ENCODE measurements at regions not wholly inside any gene's neighbourhood (a gene's known extent, or its start where the extent isn't known, plus 50 kb on each side); places are given as distances from the start of the nearest gene placed in this dataset.
"Not testable (repeated sequence)": the region's sequence is repeated elsewhere in the genome, so short reads cannot be mapped to it uniquely, and the experiment has no call there.

GRCh38 chr6:134557509-134557908, 239.6 kb upstream of the SGK1 start:
- DNase-seq (ENCODE audit: low spot score) = no peak

DNA sequence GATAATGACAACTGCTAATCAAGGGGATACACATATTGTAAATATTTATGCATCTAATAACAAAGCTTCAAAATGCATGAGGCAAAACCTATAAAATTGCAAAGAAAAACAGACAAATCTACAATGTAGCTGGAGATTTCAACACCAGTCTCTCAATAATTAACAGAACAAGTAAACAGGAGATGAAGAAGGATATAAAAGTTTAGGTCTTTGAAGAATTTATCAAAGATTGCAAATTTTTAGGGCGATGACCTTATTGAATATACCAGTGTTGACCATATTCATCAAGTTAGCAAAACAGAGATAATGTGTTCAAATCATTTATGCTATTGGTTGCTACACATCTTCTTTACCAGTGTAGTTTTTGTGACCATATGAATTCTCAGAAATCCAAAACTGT, 237.8 kb upstream of the SGK1 start:
- DNase-seq (ENCODE audit: low spot score) = no peak

DNA sequence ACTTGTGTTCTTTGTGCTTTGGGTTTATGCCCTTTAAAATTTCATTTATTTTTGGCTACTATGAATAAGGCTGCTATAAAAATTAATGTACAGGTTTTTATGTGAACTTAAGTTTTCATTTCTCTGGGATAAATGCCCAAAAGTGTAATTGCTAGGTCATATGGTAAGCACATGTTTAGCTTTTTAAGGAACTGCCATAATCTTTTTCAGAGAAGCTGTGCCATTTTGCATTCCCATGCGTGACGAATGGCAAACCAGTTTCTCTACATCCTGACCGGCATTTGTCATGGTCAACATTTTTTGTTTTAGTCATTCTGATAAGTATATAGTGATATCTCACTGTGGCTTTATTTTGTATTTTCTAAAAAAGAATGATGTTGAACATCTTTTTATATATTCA, 236.0 kb upstream of the SGK1 start:
- no peak for DNase-seq (ENCODE audit: low spot score)

DNA sequence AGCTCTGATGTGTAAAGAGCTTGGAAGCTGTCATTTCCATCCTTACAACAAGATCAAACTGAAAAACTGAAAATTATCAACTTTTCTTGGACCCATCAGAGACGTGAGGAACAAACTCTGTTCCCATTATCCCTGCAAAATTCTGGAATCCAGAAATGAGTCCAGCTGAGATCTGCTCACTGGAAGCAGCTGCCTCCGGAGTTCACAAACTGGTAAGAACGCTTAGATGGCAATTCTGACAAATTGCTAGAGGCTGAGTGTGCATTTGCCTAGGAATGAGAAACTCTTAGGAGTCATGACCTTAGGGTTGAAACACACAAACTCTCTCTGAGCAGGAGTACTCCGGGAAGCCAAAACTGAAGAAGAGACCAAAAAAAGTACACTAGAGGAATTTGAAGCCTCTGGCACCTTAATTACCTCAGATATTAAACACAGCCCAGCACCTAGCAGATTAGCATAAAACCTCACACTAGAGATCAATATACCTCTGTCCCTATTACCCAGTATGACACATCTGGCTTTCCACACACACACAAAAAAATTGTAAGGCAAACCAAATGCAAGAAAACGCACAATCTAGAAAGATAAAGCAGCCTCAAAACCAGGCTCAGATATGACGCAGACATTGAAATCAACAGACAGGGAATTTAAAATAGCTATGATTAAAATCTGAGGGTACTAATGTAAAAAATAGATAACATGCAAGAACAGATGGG, 233.5 kb upstream of the SGK1 start:
- no peak for DNase-seq (ENCODE audit: low spot score)

GRCh38 chr6:134550604-134551003, 232.7 kb upstream of the SGK1 start:
- DNase-seq (ENCODE audit: low spot score) = no peak

- no peak for DNase-seq (ENCODE audit: low spot score)
Observed at GRCh38 chr6:134549854-134550253, 231.9 kb upstream of the SGK1 start.

GRCh38 chr6:134546962-134547645, 229.2 kb upstream of the SGK1 start:
- DNase-seq (ENCODE audit: low spot score) = no peak

- DNase-seq (ENCODE audit: low spot score) = no peak
Observed at GRCh38 chr6:134544737-134545136, 226.8 kb upstream of the SGK1 start.

GRCh38 chr6:134543128-134543527, 225.2 kb upstream of the SGK1 start:
- DNase-seq (ENCODE audit: low spot score) = no peak

- no peak for DNase-seq (ENCODE audit: low spot score)
Observed at GRCh38 chr6:134541001-134541400, 223.1 kb upstream of the SGK1 start.

GRCh38 chr6:134539865-134540323, 222.0 kb upstream of the SGK1 start:
- DNase-seq (ENCODE audit: low spot score) = peak; percentile 46

DNA sequence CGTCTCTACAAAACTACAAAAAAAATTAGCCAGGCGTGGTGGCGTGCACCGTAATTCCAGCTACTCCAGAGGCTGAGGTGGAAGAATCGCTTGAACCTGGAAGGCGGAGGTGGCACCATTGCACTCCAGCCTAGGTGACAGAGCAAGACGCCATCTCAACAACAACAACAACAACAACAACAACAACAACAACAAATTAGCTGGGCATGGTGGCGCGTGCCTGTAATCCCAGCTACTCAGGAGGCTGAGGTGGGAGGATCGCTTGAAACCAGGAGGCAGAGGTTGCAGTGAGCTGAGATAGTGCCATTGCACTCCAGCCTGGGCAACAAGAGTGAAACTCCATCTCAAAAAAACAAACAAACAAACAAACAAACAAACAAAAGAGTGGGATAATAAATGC, 219.9 kb upstream of the SGK1 start:
- DNase-seq (ENCODE audit: low spot score) = not testable (repeated sequence)

DNA sequence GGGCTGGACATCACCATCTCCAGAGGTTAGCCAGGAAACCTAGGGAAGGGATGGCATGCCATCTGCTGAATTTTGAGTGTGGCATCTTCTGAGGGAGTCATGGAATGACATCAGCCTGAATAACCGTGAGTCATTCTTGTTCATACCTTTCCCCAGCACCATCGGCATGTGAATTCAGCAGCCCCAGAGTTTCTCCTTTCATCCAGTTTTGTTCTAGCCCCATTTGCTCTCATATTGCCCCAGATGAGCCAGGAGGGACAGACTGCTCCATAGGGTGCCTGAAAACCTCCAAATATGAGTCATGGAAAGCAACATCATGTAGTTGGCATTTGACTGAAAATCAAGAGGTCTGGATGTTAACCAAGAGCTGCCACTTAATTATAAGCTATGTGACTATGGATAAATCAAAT, 219.2 kb upstream of the SGK1 start:
- DNase-seq (ENCODE audit: low spot score) = no peak

DNA sequence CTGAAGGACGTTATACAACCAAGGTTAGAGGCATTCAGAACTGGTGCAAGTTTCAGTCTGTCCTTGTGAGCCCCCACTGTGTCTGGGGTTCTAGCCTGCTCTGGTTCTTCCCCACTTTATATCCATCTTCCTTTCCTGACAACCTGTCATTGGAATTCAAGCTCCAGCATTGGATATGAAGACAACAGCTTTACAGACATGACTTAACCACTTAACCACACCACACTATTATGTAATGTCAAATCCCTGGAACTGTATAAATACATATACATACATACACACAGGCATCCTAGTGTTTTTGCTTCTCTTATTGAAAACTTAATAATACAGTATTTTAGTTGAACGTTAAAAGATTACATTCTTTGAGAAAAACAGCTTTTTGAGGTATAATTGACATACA, 217.9 kb upstream of the SGK1 start:
- no peak for DNase-seq (ENCODE audit: low spot score)

DNA sequence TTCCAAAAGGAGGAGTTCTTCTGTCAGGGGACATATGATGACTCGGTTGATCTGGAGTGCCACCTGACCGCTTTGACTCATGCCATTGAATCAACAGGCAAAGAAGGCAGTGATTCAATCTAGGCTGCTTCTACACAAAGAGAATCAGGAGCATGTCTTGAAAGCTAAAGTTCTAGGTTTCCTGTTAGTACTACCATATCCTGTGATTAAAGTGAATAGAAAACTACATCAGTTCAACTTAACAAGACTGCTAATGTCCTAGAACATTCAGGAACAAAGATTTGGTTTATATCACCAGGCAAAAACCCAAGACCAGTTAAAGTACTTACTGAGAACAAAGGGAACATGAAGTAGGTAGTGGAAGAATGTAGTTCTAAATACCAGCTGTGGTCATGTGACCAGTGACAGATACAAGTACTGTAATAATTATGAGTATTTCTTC, 216.8 kb upstream of the SGK1 start:
- no peak for DNase-seq (ENCODE audit: low spot score)

DNA sequence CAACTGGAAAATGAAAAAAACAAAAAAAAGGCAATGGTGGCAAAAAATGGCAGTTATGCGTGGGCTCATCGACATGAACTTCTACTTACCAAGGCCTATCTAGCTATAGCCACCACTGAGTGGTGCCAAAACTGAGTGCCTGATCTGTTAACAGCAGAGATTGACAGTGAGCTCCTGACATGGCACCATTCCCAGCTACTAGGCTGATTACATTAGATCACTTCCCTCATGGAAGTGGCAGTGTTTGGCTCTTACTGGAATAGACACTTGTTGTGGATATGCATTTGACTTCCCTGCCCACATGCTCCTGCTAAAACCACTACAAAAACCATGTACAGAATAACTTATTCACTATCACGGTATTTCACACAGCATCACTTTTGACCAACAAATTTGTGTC, 216.1 kb upstream of the SGK1 start:
- DNase-seq (ENCODE audit: low spot score) = no peak

GRCh38 chr6:134532694-134533624, 215.0 kb upstream of the SGK1 start:
- DNase-seq (ENCODE audit: low spot score) = no peak

GRCh38 chr6:134531611-134532010, 213.7 kb upstream of the SGK1 start:
- DNase-seq (ENCODE audit: low spot score) = no peak

GRCh38 chr6:134531188-134531551, 213.3 kb upstream of the SGK1 start:
- no peak for DNase-seq (ENCODE audit: low spot score)

GRCh38 chr6:134529921-134530320, 212.0 kb upstream of the SGK1 start:
- DNase-seq (ENCODE audit: low spot score) = no peak

GRCh38 chr6:134529305-134529704, 211.4 kb upstream of the SGK1 start:
- DNase-seq (ENCODE audit: low spot score) = no peak

DNA sequence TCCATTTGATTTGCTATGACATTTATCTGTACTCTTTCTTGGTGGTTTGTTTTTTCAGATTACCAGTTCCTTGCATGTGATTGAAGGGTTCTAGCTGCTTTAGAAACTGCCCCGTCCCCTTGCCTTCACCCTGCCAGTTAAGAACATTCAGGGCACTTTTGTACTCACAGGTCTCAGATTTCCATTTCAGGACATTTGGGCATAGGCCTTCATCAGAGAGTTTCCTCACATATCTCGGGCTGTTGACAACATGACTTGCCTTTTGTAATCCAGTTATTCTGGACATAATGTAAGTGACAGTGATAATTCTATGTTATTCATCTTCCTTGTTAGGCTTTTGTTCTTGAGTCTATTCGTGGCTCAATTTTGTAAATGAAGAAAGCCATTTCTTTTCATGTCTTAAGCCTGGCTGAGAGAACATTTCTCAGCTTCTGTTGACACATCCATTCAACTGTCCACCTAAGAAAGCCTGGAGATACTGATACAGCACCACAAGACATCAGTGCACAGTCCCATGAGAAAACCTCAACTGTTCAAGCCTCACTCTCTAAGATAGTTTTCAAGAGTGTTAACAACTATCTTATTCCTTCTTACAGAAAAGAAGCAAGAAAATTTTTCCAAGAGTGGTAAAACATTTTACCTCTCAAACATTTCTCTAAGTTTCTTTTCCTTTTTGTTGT, 209.3 kb upstream of the SGK1 start:
- DNase-seq (ENCODE audit: low spot score) = no peak
